SKM-1 (cell line): ENCODE measurements at regions not wholly inside any gene's neighbourhood (a gene's known extent, or its start where the extent isn't known, plus 50 kb on each side); places are given as distances from the start of the nearest gene placed in this dataset.

Source experiments
- DNase-seq: peaks from one replicate; lab custom pipeline; 2025; ENCODE audit not compliant: unreplicated experiment; lab: John Stamatoyannopoulos, UW

- DNase-seq = no peak
Measured at GRCh38 chr2:129071531-129071930, 752.9 kb upstream of the HS6ST1 start.

- no peak for DNase-seq
Measured at GRCh38 chr2:129074298-129074920, 755.7 kb upstream of the HS6ST1 start.

GRCh38 chr2:129078548-129078947 is 759.9 kb upstream of the HS6ST1 start:
- DNase-seq = no peak

GRCh38 chr2:129080715-129081476 is 762.2 kb upstream of the HS6ST1 start:
- no peak for DNase-seq

GRCh38 chr2:129085386-129085785 is 766.7 kb upstream of the HS6ST1 start:
- DNase-seq = no peak

- peak; percentile 5 for DNase-seq
Measured at GRCh38 chr2:129087133-129087813, 768.6 kb upstream of the HS6ST1 start.

GRCh38 chr2:129091620-129092019 is 773.0 kb upstream of the HS6ST1 start:
- no peak for DNase-seq

- DNase-seq = no peak
Measured at GRCh38 chr2:129092956-129093355, 774.3 kb upstream of the HS6ST1 start.

- DNase-seq = no peak
Measured at GRCh38 chr2:129101186-129101585, 782.5 kb upstream of the HS6ST1 start.

GRCh38 chr2:129103936-129104878 is 785.5 kb upstream of the HS6ST1 start:
- no peak for DNase-seq

- no peak for DNase-seq
Measured at GRCh38 chr2:129112181-129112580, 793.5 kb upstream of the HS6ST1 start.

GRCh38 chr2:129113776-129114175 is 795.1 kb upstream of the HS6ST1 start:
- DNase-seq = no peak

GRCh38 chr2:129117434-129117833 is 798.8 kb upstream of the HS6ST1 start:
- no peak for DNase-seq

- no peak for DNase-seq
Measured at GRCh38 chr2:129118296-129118695, 799.6 kb upstream of the HS6ST1 start.

- DNase-seq = no peak
Measured at GRCh38 chr2:129129087-129129486, 810.4 kb upstream of the HS6ST1 start.

- no peak for DNase-seq
Measured at GRCh38 chr2:129133692-129134641, 815.3 kb upstream of the HS6ST1 start.

GRCh38 chr2:129135017-129135416 is 816.3 kb upstream of the HS6ST1 start:
- DNase-seq = no peak

- no peak for DNase-seq
Measured at GRCh38 chr2:129139380-129139779, 820.7 kb upstream of the HS6ST1 start.

GRCh38 chr2:129142465-129142864 is 823.8 kb upstream of the HS6ST1 start:
- no peak for DNase-seq
